HS-5 (cell line): ENCODE measurements at regions not wholly inside any gene's neighbourhood (a gene's known extent, or its start where the extent isn't known, plus 50 kb on each side); places are given as distances from the start of the nearest gene placed in this dataset.

Experiments
- DNase-seq: peaks from one replicate; pipeline ENCODE4 v3.0.0-alpha.2; 2012; ENCODE audit warnings: low read depth

- no peak for DNase-seq
Observed at GRCh38 chr2:128690869-128691268, 372.2 kb upstream of the HS6ST1 start.

GRCh38 chr2:128691526-128691925 lies 372.9 kb upstream of the HS6ST1 start:
- DNase-seq: no peak

GRCh38 chr2:128692895-128693742 lies 374.5 kb upstream of the HS6ST1 start:
- no peak for DNase-seq

- no peak for DNase-seq
Observed at GRCh38 chr2:128693743-128694029, 375.0 kb upstream of the HS6ST1 start.

- DNase-seq: no peak
Observed at GRCh38 chr2:128695646-128696220, 377.1 kb upstream of the HS6ST1 start.

GRCh38 chr2:128696421-128696820 lies 377.8 kb upstream of the HS6ST1 start:
- no peak for DNase-seq

- no peak for DNase-seq
Observed at GRCh38 chr2:128701418-128701817, 382.8 kb upstream of the HS6ST1 start.

- no peak for DNase-seq
Observed at GRCh38 chr2:128702616-128703015, 383.9 kb upstream of the HS6ST1 start.

- DNase-seq: no peak
Observed at GRCh38 chr2:128708106-128708816, 389.6 kb upstream of the HS6ST1 start.

- DNase-seq: no peak
Observed at GRCh38 chr2:128710242-128710641, 391.6 kb upstream of the HS6ST1 start.

GRCh38 chr2:128710729-128711128 lies 392.1 kb upstream of the HS6ST1 start:
- no peak for DNase-seq

GRCh38 chr2:128714285-128714684 lies 395.6 kb upstream of the HS6ST1 start:
- no peak for DNase-seq

- no peak for DNase-seq
Observed at GRCh38 chr2:128714851-128715312, 396.2 kb upstream of the HS6ST1 start.

- no peak for DNase-seq
Observed at GRCh38 chr2:128715360-128715759, 396.7 kb upstream of the HS6ST1 start.

- DNase-seq: no peak
Observed at GRCh38 chr2:128716299-128716721, 397.6 kb upstream of the HS6ST1 start.

GRCh38 chr2:128717758-128718710 lies 399.4 kb upstream of the HS6ST1 start:
- no peak for DNase-seq

GRCh38 chr2:128720080-128721022 lies 401.7 kb upstream of the HS6ST1 start:
- no peak for DNase-seq

- DNase-seq: no peak
Observed at GRCh38 chr2:128721096-128721495, 402.4 kb upstream of the HS6ST1 start.

- no peak for DNase-seq
Observed at GRCh38 chr2:128722489-128722888, 403.8 kb upstream of the HS6ST1 start.

- no peak for DNase-seq
Observed at GRCh38 chr2:128724547-128724946, 405.9 kb upstream of the HS6ST1 start.

GRCh38 chr2:128724972-128725371 lies 406.3 kb upstream of the HS6ST1 start:
- DNase-seq: no peak
